CD14-positive monocyte (primary cell): ENCODE measurements at regions not wholly inside any gene's neighbourhood (a gene's known extent, or its start where the extent isn't known, plus 50 kb on each side); places are given as distances from the start of the nearest gene placed in this dataset.
A peak's percentile ranks its signal among the peaks of the same experiment; 100 is the strongest.

ENCODE experiments used
- DNase-seq, 3 donors: peaks; one replicate each; pipeline ENCODE4 v3.0.0-alpha.2; 2011 to 2022
- H2AFZ ChIP-seq: 2 replicates; pipeline ENCODE4 v1.6.0; 2012; ENCODE audit warnings: mild to moderate bottlenecking, low read depth, low read length, inconsistent platforms; ENCODE audit not compliant: insufficient read depth, poor library complexity, severe bottlenecking
- H3K27ac ChIP-seq, 2 donors: 1 replicate in 1 of 2; 2 replicates in 1 of 2; pipeline ENCODE4 v1.5.1; 2012 to 2013; ENCODE audit warnings: low read length in 2 of 2, control low read depth in 1 of 2, inconsistent platforms in 1 of 2, low read depth in 1 of 2, mild to moderate bottlenecking in 1 of 2
- H3K27me3 ChIP-seq, 2 donors: one replicate each; pipeline versions ENCODE4 v1.6.0 to v1.6.1; 2011 to 2013; ENCODE audit warnings: low read length in 2 of 2; ENCODE audit not compliant: control insufficient read depth in 2 of 2, insufficient read depth in 2 of 2
- H3K36me3 ChIP-seq, 2 donors: replicated peaks in 1 of 2; 1 replicate in 1 of 2; 2 replicates in 1 of 2; pipeline versions ENCODE4 v1.5.1 to v1.6.1; 2012 to 2013; ENCODE audit warnings: low read length in 2 of 2, control low read depth in 1 of 2, inconsistent platforms in 1 of 2, mild to moderate bottlenecking in 1 of 2; ENCODE audit not compliant: insufficient read depth in 2 of 2, control insufficient read depth in 1 of 2
- H3K4me1 ChIP-seq, 2 donors: 1 replicate in 1 of 2; 2 replicates in 1 of 2; pipeline versions ENCODE4 v1.5.1 to v1.6.1; 2012 to 2013; ENCODE audit warnings: low read length in 2 of 2, control low read depth in 1 of 2, inconsistent platforms in 1 of 2, mild to moderate bottlenecking in 1 of 2, moderate library complexity in 1 of 2; ENCODE audit not compliant: insufficient read depth in 2 of 2, control insufficient read depth in 1 of 2
- H3K4me2 ChIP-seq: replicated peaks from 2 replicates; pipeline ENCODE3; 2012; ENCODE audit warnings: low read length, moderate library complexity, mild to moderate bottlenecking; ENCODE audit not compliant: poor library complexity, severe bottlenecking; ENCODE audit errors: extremely low read depth
- H3K4me3 ChIP-seq, 3 experiments: fragments of 200-600 bp in 1 of 3; sonication (generic) in 1 of 3; replicated peaks in 1 of 3; 1 replicate in 2 of 3; 2 replicates in 1 of 3; pipeline ENCODE4 v1.5.1; 2011 to 2013; ENCODE audit warnings: low read length in 3 of 3, mild to moderate bottlenecking in 3 of 3, control low read depth in 2 of 3, low read depth in 2 of 3, inconsistent platforms in 1 of 3, moderate library complexity in 1 of 3
- H3K79me2 ChIP-seq: 2 replicates; pipeline ENCODE4 v1.6.0; 2012; ENCODE audit warnings: mild to moderate bottlenecking, control low read depth, inconsistent platforms, low read length, moderate library complexity; ENCODE audit not compliant: insufficient read depth
- H3K9ac ChIP-seq: 2 replicates; pipeline ENCODE4 v1.6.0; 2017; ENCODE audit warnings: low read length, mild to moderate bottlenecking; ENCODE audit not compliant: insufficient read depth, poor library complexity, severe bottlenecking
- H3K9me3 ChIP-seq, 2 donors: replicated peaks in 1 of 2; 1 replicate in 1 of 2; 2 replicates in 1 of 2; pipeline versions ENCODE4 v1.5.1 to v1.6.1; 2012 to 2013; ENCODE audit warnings: low read length in 2 of 2, control low read depth in 1 of 2; ENCODE audit not compliant: control insufficient read depth in 1 of 2, insufficient read depth in 1 of 2
- H4K20me1 ChIP-seq: 2 replicates; pipeline ENCODE4 v1.6.0; 2012; ENCODE audit warnings: mild to moderate bottlenecking, low read length, control low read depth, moderate library complexity; ENCODE audit not compliant: insufficient read depth
- H3K27ac Mint-ChIP-seq, 7 donors: one replicate each; pipeline ENCODE4 v1.8.0; 2020; ENCODE audit warnings: mild to moderate bottlenecking in 7 of 7, mixed read lengths in 7 of 7, moderate library complexity in 6 of 7, inconsistent platforms in 2 of 7
- H3K27me3 Mint-ChIP-seq, 3 donors: one replicate each; pipeline ENCODE4 v1.8.0; 2021 to 2022; ENCODE audit warnings: low read depth in 3 of 3, mild to moderate bottlenecking in 3 of 3, mixed read lengths in 3 of 3, moderate library complexity in 3 of 3, inconsistent platforms in 1 of 3
- H3K36me3 Mint-ChIP-seq, 2 donors: one replicate each; pipeline ENCODE4 v1.8.0; 2020; ENCODE audit warnings: mixed read lengths in 2 of 2, inconsistent platforms in 1 of 2, mild to moderate bottlenecking in 1 of 2
- H3K4me1 Mint-ChIP-seq: one replicate; pipeline ENCODE4 v1.8.0; 2020; ENCODE audit warnings: mild to moderate bottlenecking, mixed read lengths
- H3K4me3 Mint-ChIP-seq, 2 donors: one replicate each; pipeline ENCODE4 v1.8.0; 2020; ENCODE audit warnings: mild to moderate bottlenecking in 2 of 2, mixed read lengths in 2 of 2, moderate library complexity in 1 of 2
- H3K9me3 Mint-ChIP-seq, 7 donors: one replicate each; pipeline ENCODE4 v1.8.0; 2020 to 2022; ENCODE audit warnings: mixed read lengths in 7 of 7, mild to moderate bottlenecking in 6 of 7, moderate library complexity in 6 of 7, inconsistent platforms in 2 of 7
- CTCF ChIP-seq: fragments of 200-600 bp; IDR thresholded peaks from one replicate; pipeline ENCODE4 v1.8.0; 2022; ENCODE audit warnings: antibody characterized with exemption, mild to moderate bottlenecking
- WGBS: methylation state at CpG from one replicate; pipeline ENCODE4 v1.1.5; 2013; ENCODE audit warnings: missing lambda C conversion rate; ENCODE audit not compliant: insufficient coverage; 5-methylcytosine and 5-hydroxymethylcytosine counted together
- intact Hi-C, 2 donors: fragments of 100-400 bp; cut with micrococcal nuclease; formaldehyde crosslinking; loops; one replicate each; pipeline versions ENCODE4 v1.15.0 to v1.15.1; 2023

- H3K79me2 ChIP-seq = no peaks in the 10 kb centered on the region
- no peak overlapping the region for H3K9ac ChIP-seq
- no peaks in the 10 kb centered on the region for H3K4me1 ChIP-seq
- H3K27ac Mint-ChIP-seq = no peak overlapping the region
- H3K4me2 ChIP-seq = no peak overlapping the region
- H3K9me3 Mint-ChIP-seq = peaks cover 0 to 3% (median 0%) of the 10 kb centered on the region in 7 donors
- peaks cover 2 to 18% (median 15%) of the 10 kb centered on the region in 3 donors for H3K27me3 Mint-ChIP-seq
- no peaks in the 10 kb centered on the region for H3K36me3 Mint-ChIP-seq
- H3K4me3 ChIP-seq = no peak overlapping the region
- intact Hi-C loops = no loop called here
- no peak for DNase-seq
- H3K36me3 ChIP-seq = no peaks in the 10 kb centered on the region
- 100% methylated on average over 1 of the region's 2 CpGs for WGBS
- no peak for TF ChIP-seq CTCF
- no peaks in the 10 kb centered on the region for H3K9me3 ChIP-seq
- no peak overlapping the region for H3K4me3 Mint-ChIP-seq
- H3K27ac ChIP-seq = no peak overlapping the region
- peaks cover 9% of the 10 kb centered on the region for H3K4me1 Mint-ChIP-seq
- no peak overlapping the region for H2AFZ ChIP-seq
- H4K20me1 ChIP-seq = no peaks in the 10 kb centered on the region
- H3K27me3 ChIP-seq = no peaks in the 10 kb centered on the region
Observed at GRCh38 chr3:194028434-194029004, 107.4 kb upstream of the HES1 start.

- Mint-ChIP-seq H3K36me3 (no peaks in the 10 kb centered on the region), H3K9me3 (peaks cover 0 to 3% (median 0%) of the 10 kb centered on the region in 7 donors), H3K27me3 (peaks cover 5 to 20% (median 17%) of the 10 kb centered on the region in 3 donors), H3K27ac (peak overlapping the region in 1 of 7 donors; percentile 46), H3K4me3 (no peak overlapping the region), H3K4me1 (peaks cover 9% of the 10 kb centered on the region)
- H4K20me1 ChIP-seq = no peaks in the 10 kb centered on the region
- no peaks in the 10 kb centered on the region for H3K27me3 ChIP-seq
- no peak for TF ChIP-seq CTCF
- no peak overlapping the region for H3K4me3 ChIP-seq
- H3K36me3 ChIP-seq = no peaks in the 10 kb centered on the region
- H3K79me2 ChIP-seq = no peaks in the 10 kb centered on the region
- no peak overlapping the region for H3K9ac ChIP-seq
- no peak overlapping the region for H3K4me2 ChIP-seq
- H3K9me3 ChIP-seq = no peaks in the 10 kb centered on the region
- no peak overlapping the region for H2AFZ ChIP-seq
- DNase-seq = no peak
- H3K4me1 ChIP-seq = no peaks in the 10 kb centered on the region
- intact Hi-C loops = no loop called here
- no peak overlapping the region for H3K27ac ChIP-seq
Observed at GRCh38 chr3:194029846-194030245, 106.1 kb upstream of the HES1 start.
